ENCODE measurements at regions not wholly inside any gene's neighbourhood (a gene's known extent, or its start where the extent isn't known, plus 50 kb on each side); places are given as distances from the start of the nearest gene placed in this dataset.

GRCh38 chr4:54959131-54959530 lies 166.3 kb downstream of the KDR start (continued):
- TF ChIP-seq ZBTB20 (tag by site-specific recombination; IDR thresholded peaks at IDR 0.05) (no peak), ZBTB10 (tag by site-specific recombination; IDR thresholded peaks at IDR 0.05) (no peak)

- no peaks in the 10 kb centered on the region for H3K9me3 ChIP-seq (ENCODE audit: control insufficient read depth, insufficient read depth, low read depth, low read length)
- ChIA-PET POLR2A (no interaction called here), CTCF (no interaction called here)
- no peak for TF ChIP-seq ZFP37 (tag by site-specific recombination; IDR thresholded peaks at IDR 0.05)
- no peak overlapping the region for H3K27ac ChIP-seq (ENCODE audit: extremely low read depth, low read depth, low read length)
- H3K4me1 ChIP-seq (ENCODE audit: control insufficient read depth, insufficient read depth, low read length), result no peaks in the 10 kb centered on the region
- no peak overlapping the region for H3K4me3 ChIP-seq (ENCODE audit: low read depth, low read length)
- H3K36me3 ChIP-seq (ENCODE audit: control insufficient read depth in 2 of 2, insufficient read depth in 1 of 2, low read length in 2 of 2), result no peaks in the 10 kb centered on the region
Measured at GRCh38 chr4:54958236-54958635, 167.2 kb downstream of the KDR start.

GRCh38 chr4:54954656-54955388 lies 170.6 kb downstream of the KDR start:
- H3K4me3 ChIP-seq (ENCODE audit: low read depth, low read length), result no peak overlapping the region
- POLR2A ChIA-PET, result no interaction called here
- TF ChIP-seq ZNF335 (tag by site-specific recombination; conservative IDR thresholded peaks at IDR 0.05) (no peak), PRDM6 (tag by site-specific recombination; IDR thresholded peaks at IDR 0.05) (no peak), ZNF544 (tag by site-specific recombination; IDR thresholded peaks at IDR 0.05) (no peak), ZBTB17 (tag by site-specific recombination; IDR thresholded peaks at IDR 0.05) (no peak), ZBTB48 (tag by site-specific recombination; IDR thresholded peaks at IDR 0.05) (no peak), ZSCAN18 (tag by site-specific recombination; IDR thresholded peaks at IDR 0.05) (no peak), ZBTB6 (tag by site-specific recombination; IDR thresholded peaks at IDR 0.05) (no peak), ZNF121 (tag by site-specific recombination; IDR thresholded peaks at IDR 0.05) (no peak), ZNF140 (tag by site-specific recombination; IDR thresholded peaks at IDR 0.05) (no peak), ZNF341 (tag by site-specific recombination; IDR thresholded peaks at IDR 0.05; ENCODE audit: low read depth) (no peak), ZNF654 (tag by site-specific recombination; IDR thresholded peaks at IDR 0.05; ENCODE audit: low read depth) (no peak), ZNF626 (tag by site-specific recombination; IDR thresholded peaks at IDR 0.05) (no peak), ZFHX2 (tag by site-specific recombination; conservative IDR thresholded peaks at IDR 0.05) (no peak), IKZF3 (tag by site-specific recombination; IDR thresholded peaks at IDR 0.05) (no peak), KLF8 (tag by site-specific recombination; IDR thresholded peaks at IDR 0.05) (no peak), GFI1B (tag by site-specific recombination; IDR thresholded peaks at IDR 0.05) (no peak)
- H3K9me3 ChIP-seq (ENCODE audit: control insufficient read depth, insufficient read depth, low read depth, low read length), result no peaks in the 10 kb centered on the region
- H3K4me1 ChIP-seq (ENCODE audit: control insufficient read depth, insufficient read depth, low read length), result no peaks in the 10 kb centered on the region
- CTCF ChIA-PET, result interaction anchor here (0.7 to 1.8 kb wide), 5 partner anchors 12 to 360 kb away, joined by 3 to 7 read pairs (median 5); no protein-coding TSS in a partner anchor
- no peak overlapping the region for H3K27ac ChIP-seq (ENCODE audit: extremely low read depth, low read depth, low read length)
- H3K36me3 ChIP-seq (ENCODE audit: control insufficient read depth in 2 of 2, insufficient read depth in 1 of 2, low read length in 2 of 2), result no peaks in the 10 kb centered on the region

Data from HEK293 (cell line).